Activated naive CD4-positive, alpha-beta T cell treated with anti-CD3 and anti-CD28 coated beads for 36 hours (primary cell): ENCODE measurements at regions not wholly inside any gene's neighbourhood (a gene's known extent, or its start where the extent isn't known, plus 50 kb on each side); places are given as distances from the start of the nearest gene placed in this dataset.
A peak's percentile ranks its signal among the peaks of the same experiment; 100 is the strongest.

ENCODE experiments used
- CTCF ChIA-PET: fragments of 350-600 bp; sonication (Branson Sonifier 250); formaldehyde crosslinking; loops from one replicate; lab custom pipeline; 2021; ENCODE audit warnings: antibody characterized with exemption; lab: Charles Lee
- DNase-seq: peaks from one replicate; pipeline ENCODE4 v3.0.0-alpha.2; 2020
- H3K27ac Mint-ChIP-seq: one replicate; pipeline ENCODE4 v1.8.0; 2021; ENCODE audit warnings: mild to moderate bottlenecking, mixed read lengths
- H3K27me3 Mint-ChIP-seq: one replicate; pipeline ENCODE4 v1.8.0; 2021; ENCODE audit warnings: low read depth, mixed read lengths
- H3K36me3 Mint-ChIP-seq: one replicate; pipeline ENCODE4 v1.8.0; 2021; ENCODE audit warnings: low read depth, mixed read lengths
- H3K4me1 Mint-ChIP-seq: one replicate; pipeline ENCODE4 v1.8.0; 2021; ENCODE audit warnings: low read depth, mixed read lengths
- H3K4me3 Mint-ChIP-seq: one replicate; pipeline ENCODE4 v1.8.0; 2021; ENCODE audit warnings: mild to moderate bottlenecking, moderate library complexity, mixed read lengths
- H3K9me3 Mint-ChIP-seq: one replicate; pipeline ENCODE4 v1.8.0; 2021; ENCODE audit warnings: mixed read lengths
- intact Hi-C: fragments of 100-400 bp; cut with micrococcal nuclease; formaldehyde crosslinking; loops from one replicate; pipeline ENCODE4 v1.15.1; 2023

DNA sequence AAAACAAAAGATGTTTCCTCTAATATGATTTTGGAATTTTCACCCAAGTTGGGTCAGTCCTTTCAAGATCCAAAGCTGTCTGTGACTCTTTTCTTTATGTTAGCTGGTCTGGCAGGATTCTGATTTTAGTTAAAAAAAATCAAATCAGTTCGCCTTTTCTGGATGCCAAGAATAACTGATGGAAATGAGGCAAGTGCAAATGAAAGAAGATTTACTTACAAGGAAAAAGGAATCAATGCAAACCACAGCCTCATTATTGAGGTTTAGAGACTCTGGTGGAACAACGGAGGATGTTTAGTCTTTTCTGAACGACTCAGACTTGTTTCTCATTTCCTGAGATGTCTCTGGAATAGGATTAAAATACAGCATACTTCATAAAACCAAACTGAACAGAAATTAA is 117.0 kb upstream of the DYRK2 start:
- Mint-ChIP-seq H3K4me3 (no peak overlapping the region), H3K27ac (no peak overlapping the region), H3K27me3 (no peaks in the 10 kb centered on the region), H3K4me1 (peaks cover 8% of the 10 kb centered on the region), H3K36me3 (no peaks in the 10 kb centered on the region), H3K9me3 (no peaks in the 10 kb centered on the region)
- intact Hi-C loops, result no loop called here
- no peak for DNase-seq
- CTCF ChIA-PET, result no interaction called here

DNA sequence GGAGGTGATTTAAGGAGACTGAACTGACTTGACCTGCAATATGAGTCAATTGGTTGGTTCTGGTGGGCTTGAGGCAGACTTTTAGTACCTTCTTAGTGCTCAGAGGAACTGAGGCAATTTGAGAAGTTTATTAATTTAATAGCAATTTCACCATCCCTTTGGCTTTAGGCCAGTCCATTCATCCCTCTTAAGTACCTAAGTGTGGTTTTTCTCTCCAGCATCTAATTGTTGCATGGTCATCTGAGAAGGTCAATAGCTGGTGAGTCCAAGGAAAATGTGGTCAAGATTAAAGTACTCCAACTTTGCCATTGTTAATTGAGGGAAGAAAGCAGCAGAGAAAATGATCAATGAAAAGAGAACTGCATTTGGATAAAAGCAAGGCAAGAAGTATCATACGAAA is 115.4 kb upstream of the DYRK2 start:
- H3K4me3 Mint-ChIP-seq, result no peak overlapping the region
- CTCF ChIA-PET, result no interaction called here
- peaks cover 8% of the 10 kb centered on the region for H3K4me1 Mint-ChIP-seq
- H3K27ac Mint-ChIP-seq, result no peak overlapping the region
- intact Hi-C loops, result no loop called here
- no peak for DNase-seq
- H3K9me3 Mint-ChIP-seq, result no peaks in the 10 kb centered on the region
- H3K27me3 Mint-ChIP-seq, result no peaks in the 10 kb centered on the region
- H3K36me3 Mint-ChIP-seq, result no peaks in the 10 kb centered on the region

DNA sequence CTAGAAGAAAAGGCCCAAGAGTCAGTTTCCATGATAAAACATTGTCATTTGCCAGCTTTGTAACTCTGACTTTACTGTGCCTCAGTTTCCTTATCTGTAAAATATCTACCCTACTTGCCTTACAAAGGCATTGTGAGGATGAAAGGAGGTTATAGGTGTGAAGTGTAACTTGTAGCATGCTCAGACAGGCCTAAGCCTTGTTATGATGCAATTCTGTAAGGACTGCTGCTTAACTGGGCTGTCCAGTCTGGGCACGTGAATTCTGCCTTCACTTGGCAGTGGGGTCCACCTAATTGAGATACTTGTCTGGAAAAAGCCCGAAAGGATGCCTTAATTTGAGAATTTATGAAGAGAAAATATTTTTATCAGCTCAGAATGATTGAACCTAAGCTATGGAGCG is 114.5 kb upstream of the DYRK2 start:
- Mint-ChIP-seq H3K9me3 (no peaks in the 10 kb centered on the region), H3K36me3 (no peaks in the 10 kb centered on the region), H3K27ac (no peak overlapping the region), H3K4me3 (no peak overlapping the region), H3K27me3 (no peaks in the 10 kb centered on the region), H3K4me1 (peaks cover 8% of the 10 kb centered on the region)
- CTCF ChIA-PET, result no interaction called here
- no peak for DNase-seq
- intact Hi-C loops, result no loop called here

DNA sequence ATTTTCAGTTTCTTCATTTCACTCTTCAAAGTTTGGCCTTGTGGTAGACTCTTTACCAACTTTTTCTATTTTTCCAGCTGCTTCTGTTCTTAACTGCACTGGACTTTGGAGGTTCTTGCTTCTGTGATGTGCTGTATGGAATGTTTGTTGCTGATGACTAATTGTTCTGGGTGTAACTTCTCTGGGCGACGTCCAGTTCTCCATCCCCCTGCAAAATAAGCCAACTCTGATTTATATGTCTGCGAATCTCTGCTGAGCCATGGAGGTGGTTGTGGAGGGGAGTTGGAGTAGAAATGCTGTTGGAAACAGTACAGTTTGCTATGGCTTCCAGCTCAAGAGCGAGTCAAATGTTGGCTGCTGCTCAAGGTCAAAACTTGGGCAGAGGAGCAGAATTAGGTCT is 113.9 kb upstream of the DYRK2 start:
- no peaks in the 10 kb centered on the region for H3K27me3 Mint-ChIP-seq
- peaks cover 6% of the 10 kb centered on the region for H3K4me1 Mint-ChIP-seq
- DNase-seq, result no peak
- intact Hi-C loops, result no loop called here
- no peaks in the 10 kb centered on the region for H3K36me3 Mint-ChIP-seq
- no peak overlapping the region for H3K27ac Mint-ChIP-seq
- H3K4me3 Mint-ChIP-seq, result no peak overlapping the region
- no peaks in the 10 kb centered on the region for H3K9me3 Mint-ChIP-seq
- CTCF ChIA-PET, result no interaction called here

DNA sequence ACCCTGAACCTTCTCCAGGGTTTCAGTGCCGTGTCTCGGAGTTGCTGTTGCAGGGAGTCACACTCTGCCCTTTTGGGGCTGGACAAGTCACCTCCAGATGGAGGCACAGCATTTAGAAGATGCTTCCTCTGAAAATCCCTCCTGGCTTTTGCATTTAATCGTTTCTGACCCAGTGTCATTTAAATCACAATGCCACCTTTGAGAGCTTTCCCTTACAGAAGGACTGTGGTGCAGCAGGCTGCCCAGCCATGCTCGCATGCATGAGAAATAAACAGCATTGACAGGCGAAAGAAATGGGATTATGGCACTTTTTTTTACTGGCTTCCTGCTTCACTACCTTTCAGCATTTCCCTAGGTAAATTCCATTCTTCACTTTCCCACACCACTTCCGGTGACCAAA is 113.4 kb upstream of the DYRK2 start:
- CTCF ChIA-PET, result no interaction called here
- Mint-ChIP-seq H3K27ac (no peak overlapping the region), H3K36me3 (no peaks in the 10 kb centered on the region), H3K27me3 (no peaks in the 10 kb centered on the region), H3K4me1 (peaks cover 6% of the 10 kb centered on the region), H3K9me3 (no peaks in the 10 kb centered on the region), H3K4me3 (no peak overlapping the region)
- intact Hi-C loops, result no loop called here
- DNase-seq, result no peak

DNA sequence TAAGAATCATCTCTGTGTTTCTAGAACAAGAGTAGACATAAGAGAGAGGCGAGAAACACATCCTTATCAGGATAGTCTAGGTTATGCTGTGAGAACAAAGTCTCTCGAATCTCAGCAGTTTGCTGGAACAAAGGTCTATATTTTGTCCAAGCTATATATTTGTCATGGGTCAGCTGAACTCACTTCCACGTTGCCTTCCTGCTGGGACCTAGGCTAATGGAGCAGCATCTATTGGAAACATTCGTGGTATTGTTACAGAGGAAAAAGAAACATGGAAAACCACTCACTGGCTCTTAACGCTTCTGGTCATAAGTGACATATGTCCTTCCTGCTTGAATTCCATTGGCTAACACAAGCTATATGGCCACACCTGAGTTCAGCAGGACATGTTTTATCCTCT is 112.6 kb upstream of the DYRK2 start:
- intact Hi-C loops, result no loop called here
- no peaks in the 10 kb centered on the region for H3K27me3 Mint-ChIP-seq
- DNase-seq, result no peak
- CTCF ChIA-PET, result no interaction called here
- peaks cover 9% of the 10 kb centered on the region for H3K4me1 Mint-ChIP-seq
- no peaks in the 10 kb centered on the region for H3K36me3 Mint-ChIP-seq
- no peak overlapping the region for H3K4me3 Mint-ChIP-seq
- H3K27ac Mint-ChIP-seq, result no peak overlapping the region
- H3K9me3 Mint-ChIP-seq, result no peaks in the 10 kb centered on the region

DNA sequence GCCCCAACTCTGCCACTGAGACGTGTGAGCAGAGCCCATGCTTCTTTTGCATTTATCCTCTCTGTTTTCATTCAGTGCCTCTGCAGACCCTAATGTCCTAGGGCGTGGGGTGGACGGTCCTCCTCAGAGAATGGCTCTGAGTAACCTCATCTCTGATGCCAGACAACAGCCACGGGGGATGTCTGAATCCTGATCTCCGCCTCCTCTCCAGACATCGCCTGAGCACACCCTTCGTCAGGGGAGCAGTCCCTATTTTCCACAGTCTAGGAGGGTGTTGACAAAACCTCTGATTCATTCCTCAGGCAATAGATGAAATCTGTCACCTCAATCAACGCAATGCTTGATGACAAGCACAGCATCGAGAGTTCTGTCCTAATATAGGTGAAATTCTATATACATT is 109.2 kb upstream of the DYRK2 start:
- CTCF ChIA-PET, result no interaction called here
- Mint-ChIP-seq H3K36me3 (no peaks in the 10 kb centered on the region), H3K9me3 (no peaks in the 10 kb centered on the region), H3K27me3 (no peaks in the 10 kb centered on the region), H3K4me3 (no peak overlapping the region), H3K27ac (no peak overlapping the region), H3K4me1 (peaks cover 18% of the 10 kb centered on the region)
- no peak for DNase-seq
- intact Hi-C loops, result no loop called here

DNA sequence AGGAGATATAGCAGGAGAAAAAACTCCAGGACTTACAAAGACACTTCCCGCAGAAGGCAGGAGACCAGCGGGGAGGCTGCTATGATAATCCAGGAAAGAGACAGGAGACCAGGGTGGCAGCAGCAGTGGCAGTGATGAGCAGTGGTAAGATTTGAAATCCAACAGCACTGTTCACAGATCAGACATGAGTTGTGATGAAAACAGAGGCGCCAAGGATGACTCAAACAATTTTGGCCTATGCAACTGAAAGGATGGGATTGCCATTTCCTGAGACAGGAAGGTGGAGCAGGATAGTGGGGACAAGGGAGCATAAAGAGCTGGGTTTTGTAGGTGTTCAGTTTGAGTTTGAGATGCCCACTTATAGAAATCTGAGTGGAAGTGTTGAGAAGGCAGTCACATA is 108.6 kb upstream of the DYRK2 start:
- intact Hi-C loops, result no loop called here
- Mint-ChIP-seq H3K9me3 (no peaks in the 10 kb centered on the region), H3K36me3 (no peaks in the 10 kb centered on the region), H3K27ac (no peak overlapping the region), H3K27me3 (no peaks in the 10 kb centered on the region), H3K4me1 (peaks cover 18% of the 10 kb centered on the region), H3K4me3 (no peak overlapping the region)
- DNase-seq, result no peak
- CTCF ChIA-PET, result interaction anchor here (0.6 kb wide), 1 partner anchor 403 kb away, joined by 3 read pairs; no protein-coding TSS in a partner anchor

DNA sequence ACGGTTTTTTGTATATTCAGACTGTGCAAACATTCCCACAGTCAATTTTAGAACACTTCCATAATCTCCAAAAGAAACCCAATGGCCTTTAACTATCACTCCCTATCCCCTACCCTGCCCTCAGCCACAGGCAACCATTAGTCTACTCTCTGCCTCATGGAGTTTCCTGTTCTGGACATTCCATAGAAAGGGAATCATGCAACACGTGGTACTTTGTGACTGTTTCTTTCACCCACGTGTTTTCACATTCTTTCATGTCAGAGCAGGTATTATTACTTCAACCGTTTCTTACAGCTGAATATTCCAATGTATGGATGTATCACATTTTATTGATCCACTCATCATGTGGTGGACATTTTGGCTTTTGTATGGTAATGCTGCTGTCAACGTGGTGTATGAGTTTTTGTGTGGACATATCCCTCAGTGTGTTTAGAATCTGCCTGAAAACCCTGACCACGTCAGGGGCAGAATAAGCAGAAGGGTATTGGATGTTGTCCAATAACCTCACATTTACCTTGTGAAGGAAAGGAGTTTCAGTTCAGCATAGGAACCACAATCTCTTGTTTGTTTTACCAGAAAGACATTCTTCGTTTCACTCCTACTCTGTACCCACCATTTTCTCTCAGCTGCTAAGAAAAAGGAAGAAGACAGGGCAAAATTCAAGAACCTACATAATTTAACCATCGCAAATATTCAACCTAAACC is 107.5 kb upstream of the DYRK2 start:
- Mint-ChIP-seq H3K36me3 (no peaks in the 10 kb centered on the region), H3K4me1 (peaks cover 22% of the 10 kb centered on the region), H3K27ac (no peak overlapping the region), H3K4me3 (no peak overlapping the region), H3K27me3 (no peaks in the 10 kb centered on the region), H3K9me3 (no peaks in the 10 kb centered on the region)
- CTCF ChIA-PET, result interaction anchor here (0.6 kb wide), 1 partner anchor 77 kb away, joined by 5 read pairs; no protein-coding TSS in a partner anchor
- no peak for DNase-seq
- intact Hi-C loops, result no loop called here

DNA sequence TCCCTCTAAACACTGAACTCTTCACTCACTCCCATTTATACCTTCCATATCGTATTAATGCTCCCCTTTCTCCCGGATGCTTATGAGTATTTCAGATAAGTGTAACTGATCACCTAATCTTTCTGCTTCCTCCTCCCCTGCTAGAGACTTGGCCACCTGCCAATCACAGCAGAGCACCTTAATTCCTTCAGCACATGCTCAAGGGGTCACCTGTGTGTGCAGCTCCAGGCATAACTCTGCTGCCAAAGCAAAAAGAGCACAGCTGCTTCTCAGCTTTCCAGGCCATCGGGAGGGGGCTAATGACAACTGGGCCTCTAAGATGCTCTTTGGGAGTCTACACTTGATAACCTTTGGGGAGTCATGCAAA is 106.9 kb upstream of the DYRK2 start:
- Mint-ChIP-seq H3K4me3 (no peak overlapping the region), H3K27ac (no peak overlapping the region), H3K9me3 (no peaks in the 10 kb centered on the region), H3K4me1 (peaks cover 22% of the 10 kb centered on the region), H3K27me3 (no peaks in the 10 kb centered on the region), H3K36me3 (no peaks in the 10 kb centered on the region)
- intact Hi-C loops, result no loop called here
- CTCF ChIA-PET, result interaction anchor here (0.6 kb wide), 1 partner anchor 78 kb away, joined by 5 read pairs; no protein-coding TSS in a partner anchor
- DNase-seq, result peak; percentile 22

DNA sequence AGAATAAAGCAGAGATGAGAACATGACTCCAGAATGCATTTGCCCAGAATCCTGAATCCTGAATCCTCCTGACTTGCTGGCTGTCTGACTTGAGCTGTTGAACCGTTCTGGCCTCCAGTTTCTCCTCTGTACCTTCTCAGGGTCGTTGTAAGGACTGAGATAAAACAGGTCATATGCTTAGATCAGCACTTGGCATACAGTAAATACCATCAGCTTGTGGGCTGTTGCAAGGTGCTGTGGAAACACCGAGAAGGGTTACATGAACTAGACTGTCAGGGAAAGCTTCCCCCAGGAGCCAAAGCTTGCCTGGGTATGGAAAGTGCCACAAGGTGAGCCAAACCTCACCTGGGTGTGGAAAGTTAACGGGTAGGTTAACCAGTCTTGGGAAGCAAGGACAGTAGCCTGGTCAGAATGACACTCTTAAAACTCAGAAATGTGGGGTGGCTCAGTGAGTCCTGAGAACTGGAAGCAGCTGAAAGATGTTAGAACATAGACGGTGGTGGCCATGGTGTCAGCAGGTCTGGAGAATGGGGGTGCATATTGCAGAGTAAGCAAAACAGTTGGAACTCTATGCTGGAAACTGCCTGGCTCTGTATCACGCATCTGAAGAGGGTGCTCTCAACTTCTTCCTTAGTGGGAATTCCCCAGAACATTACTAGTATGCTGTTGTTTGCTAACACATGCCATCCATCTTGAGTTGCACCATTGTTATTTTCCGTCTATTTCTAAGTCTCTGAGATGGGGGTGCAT is 105.3 kb upstream of the DYRK2 start:
- H3K36me3 Mint-ChIP-seq, result no peaks in the 10 kb centered on the region
- peaks cover 22% of the 10 kb centered on the region for H3K4me1 Mint-ChIP-seq
- no peak overlapping the region for H3K4me3 Mint-ChIP-seq
- no peaks in the 10 kb centered on the region for H3K27me3 Mint-ChIP-seq
- no peak overlapping the region for H3K27ac Mint-ChIP-seq
- H3K9me3 Mint-ChIP-seq, result no peaks in the 10 kb centered on the region
- DNase-seq, result no peak
- intact Hi-C loops, result no loop called here
- CTCF ChIA-PET, result no interaction called here

DNA sequence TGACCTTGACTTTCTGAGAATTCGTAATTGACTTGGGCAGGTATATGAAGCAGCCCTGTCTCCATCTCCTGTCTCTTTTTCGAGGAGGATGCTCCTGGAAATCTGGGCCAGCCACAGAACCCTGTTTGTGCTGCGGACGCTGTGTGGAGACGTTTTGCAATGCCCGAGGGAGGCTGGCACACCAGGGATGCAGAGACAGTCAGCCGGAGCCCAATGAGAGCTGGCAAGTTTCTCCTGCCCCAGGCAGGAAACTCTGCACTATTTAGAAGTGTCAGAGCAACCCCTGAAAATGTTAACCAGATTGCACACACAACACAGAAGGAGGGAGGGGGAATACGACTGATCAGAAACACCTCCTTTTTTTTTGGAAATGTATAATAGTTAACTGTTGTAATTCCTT is 103.2 kb upstream of the DYRK2 start:
- intact Hi-C loops, result no loop called here
- Mint-ChIP-seq H3K27me3 (no peaks in the 10 kb centered on the region), H3K4me3 (no peak overlapping the region), H3K9me3 (no peaks in the 10 kb centered on the region), H3K27ac (no peak overlapping the region), H3K36me3 (no peaks in the 10 kb centered on the region), H3K4me1 (peaks cover 22% of the 10 kb centered on the region)
- DNase-seq, result no peak
- CTCF ChIA-PET, result no interaction called here

DNA sequence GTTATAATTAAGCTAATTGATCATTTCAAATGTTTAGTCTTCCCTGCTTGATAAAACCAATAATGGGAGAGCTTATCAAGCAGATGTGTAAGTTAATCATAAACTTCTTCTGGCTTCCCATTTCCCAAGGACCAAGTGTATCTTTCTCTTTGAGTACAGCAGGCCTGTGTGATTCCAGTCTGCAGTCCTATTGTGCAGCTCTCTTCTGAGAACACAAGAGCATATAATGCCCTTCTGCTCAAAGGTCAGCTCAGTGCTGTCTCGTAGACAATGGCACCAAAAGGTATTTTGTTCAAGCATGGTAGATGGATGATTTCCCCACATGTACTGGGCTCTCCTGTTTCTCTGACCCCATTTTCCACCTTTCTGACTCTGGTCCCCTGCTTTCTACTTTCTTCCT is 101.8 kb upstream of the DYRK2 start:
- H3K4me1 Mint-ChIP-seq, result peaks cover 11% of the 10 kb centered on the region
- H3K27ac Mint-ChIP-seq, result no peak overlapping the region
- intact Hi-C loops, result no loop called here
- H3K36me3 Mint-ChIP-seq, result no peaks in the 10 kb centered on the region
- no peak overlapping the region for H3K4me3 Mint-ChIP-seq
- H3K27me3 Mint-ChIP-seq, result no peaks in the 10 kb centered on the region
- CTCF ChIA-PET, result interaction anchor here (0.6 to 1.2 kb wide), 2 partner anchors 16 to 265 kb away, joined by 3 to 4 read pairs; no protein-coding TSS in a partner anchor
- peaks cover 9% of the 10 kb centered on the region for H3K9me3 Mint-ChIP-seq
- no peak for DNase-seq
